Gastroesophageal sphincter (tissue), 4 donors: ENCODE measurements at regions not wholly inside any gene's neighbourhood (a gene's known extent, or its start where the extent isn't known, plus 50 kb on each side); places are given as distances from the start of the nearest gene placed in this dataset.

ENCODE experiments used
- ATAC-seq: fragments of 150-250 bp; one replicate; pipeline ENCODE4 v1.9.1; 2016; ENCODE audit warnings: mild to moderate bottlenecking, moderate library complexity
- H3K27ac ChIP-seq, 4 donors: fragments of 200-600 bp; sonication (generic) in 3 of 4; 1 replicate in 3 of 4; 2 replicates in 1 of 4; pipeline ENCODE4 v1.5.1; 2016 to 2019
- H3K27me3 ChIP-seq: fragments of 200-600 bp; sonication (generic); one replicate; pipeline ENCODE4 v1.5.1; 2019
- H3K36me3 ChIP-seq, 2 donors: fragments of 200-600 bp; sonication (generic); one replicate each; pipeline ENCODE4 v1.5.1; 2019; ENCODE audit warnings: control low read depth in 1 of 2
- H3K4me1 ChIP-seq, 3 donors: fragments of 200-600 bp; sonication (generic); 1 replicate in 2 of 3; 2 replicates in 1 of 3; pipeline ENCODE4 v1.5.1; 2016 to 2019; ENCODE audit warnings: control low read depth in 2 of 3
- H3K4me3 ChIP-seq, 2 donors: fragments of 200-600 bp; sonication (generic); one replicate each; pipeline ENCODE4 v1.5.1; 2019; ENCODE audit warnings: mild to moderate bottlenecking in 1 of 2, moderate library complexity in 1 of 2
- H3K9me3 ChIP-seq, 3 donors: fragments of 200-600 bp; sonication (generic); one replicate each; pipeline ENCODE4 v1.5.1; 2017 to 2019; ENCODE audit warnings: control low read depth in 2 of 3
- CTCF ChIP-seq, 4 experiments: fragments of 200-600 bp in 2 of 4; fragments of 450-650 bp in 2 of 4; sonication (generic) in 1 of 4; IDR thresholded peaks; one replicate each; pipeline ENCODE4 v1.5.1; 2017 to 2019; ENCODE audit warnings: antibody characterized with exemption in 4 of 4, mild to moderate bottlenecking in 2 of 4, moderate library complexity in 2 of 4
- EP300 ChIP-seq: sonication (generic); formaldehyde crosslinking; IDR thresholded peaks from one replicate; pipeline ENCODE4 v1.6.1; 2017; ENCODE audit warnings: antibody characterized with exemption, mild to moderate bottlenecking
- POLR2A ChIP-seq, 2 donors: fragments of 450-650 bp; IDR thresholded peaks; one replicate each; pipeline ENCODE4 v1.6.1; 2017; ENCODE audit warnings: antibody characterized with exemption in 2 of 2, mild to moderate bottlenecking in 2 of 2, moderate library complexity in 1 of 2
- POLR2AphosphoS5 ChIP-seq: sonication (generic); formaldehyde crosslinking; IDR thresholded peaks from one replicate; pipeline ENCODE4 v1.6.1; 2017; ENCODE audit warnings: antibody characterized with exemption
- WGBS, 2 donors: methylation state at CpG; one replicate each; pipeline ENCODE4 v1.1.5; 2018; ENCODE audit warnings: low coverage in 1 of 2; 5-methylcytosine and 5-hydroxymethylcytosine counted together

GRCh38 chr3:11919390-11919789 is 72.7 kb upstream of the TAMM41 start:
- ATAC-seq: no peak

GRCh38 chr3:11924518-11924917 is 77.8 kb upstream of the TAMM41 start:
- Histone ChIP-seq H3K27ac (no peak overlapping the region), H3K36me3 (no peaks in the 10 kb centered on the region), H3K4me3 (no peak overlapping the region), H3K9me3 (no peaks in the 10 kb centered on the region), H3K27me3 (no peaks in the 10 kb centered on the region), H3K4me1 (no peaks in the 10 kb centered on the region)
- ATAC-seq: no peak
- TF ChIP-seq CTCF (IDR thresholded peaks at IDR 0.05): no peak
- no peak for TF ChIP-seq POLR2A (IDR thresholded peaks at IDR 0.05)
- TF ChIP-seq POLR2AphosphoS5: no peak
- no peak for TF ChIP-seq EP300
- 37 to 86% methylated on average over 1 to 2 of the region's 2 CpGs for WGBS, 2 donors

More at GRCh38 chr3:11919390-11919789, 72.7 kb upstream of the TAMM41 start:
- Histone ChIP-seq H3K9me3 (no peaks in the 10 kb centered on the region), H3K4me3 (no peak overlapping the region), H3K27me3 (no peaks in the 10 kb centered on the region), H3K4me1 (no peaks in the 10 kb centered on the region), H3K27ac (no peak overlapping the region), H3K36me3 (no peaks in the 10 kb centered on the region)
- WGBS, 2 donors: 10 to 34% methylated on average over 2 to 7 of the region's 7 CpGs
- TF ChIP-seq POLR2A (IDR thresholded peaks at IDR 0.05) (no peak), POLR2AphosphoS5 (no peak), EP300 (no peak), CTCF (IDR thresholded peaks at IDR 0.05) (no peak)

GRCh38 chr3:11928381-11928780 is 75.8 kb upstream of the SYN2 start:
- H3K36me3 ChIP-seq: no peaks in the 10 kb centered on the region
- WGBS, 2 donors: 84 to 86% methylated on average over 3 of the region's 3 CpGs
- no peaks in the 10 kb centered on the region for H3K27me3 ChIP-seq
- H3K4me3 ChIP-seq: no peak overlapping the region
- H3K27ac ChIP-seq: no peak overlapping the region
- no peak for TF ChIP-seq POLR2AphosphoS5
- TF ChIP-seq POLR2A (IDR thresholded peaks at IDR 0.05): no peak
- TF ChIP-seq CTCF (IDR thresholded peaks at IDR 0.05): no peak
- no peak for TF ChIP-seq EP300
- no peaks in the 10 kb centered on the region for H3K9me3 ChIP-seq
- no peaks in the 10 kb centered on the region for H3K4me1 ChIP-seq
- no peak for ATAC-seq

GRCh38 chr3:11929531-11929930 is 74.7 kb upstream of the SYN2 start:
- Histone ChIP-seq H3K4me3 (no peak overlapping the region), H3K4me1 (no peaks in the 10 kb centered on the region), H3K27me3 (peaks cover 4% of the 10 kb centered on the region), H3K27ac (no peak overlapping the region), H3K36me3 (no peaks in the 10 kb centered on the region), H3K9me3 (no peaks in the 10 kb centered on the region)
- TF ChIP-seq CTCF (IDR thresholded peaks at IDR 0.05): no peak
- TF ChIP-seq POLR2A (IDR thresholded peaks at IDR 0.05): no peak
- no peak for TF ChIP-seq EP300
- TF ChIP-seq POLR2AphosphoS5: no peak
- ATAC-seq: no peak
- WGBS, 2 donors: 60 to 83% methylated on average over 1 to 3 of the region's 4 CpGs

- no peak overlapping the region for H3K4me3 ChIP-seq
- H3K4me1 ChIP-seq: no peaks in the 10 kb centered on the region
- H3K9me3 ChIP-seq: no peaks in the 10 kb centered on the region
- H3K27me3 ChIP-seq: peaks cover 4% of the 10 kb centered on the region
- H3K27ac ChIP-seq: no peak overlapping the region
- 29 to 86% methylated on average over 1 to 9 of the region's 10 CpGs for WGBS, 2 donors
- H3K36me3 ChIP-seq: no peaks in the 10 kb centered on the region
- no peak for ATAC-seq
- no peak for TF ChIP-seq POLR2AphosphoS5
- no peak for TF ChIP-seq POLR2A (IDR thresholded peaks at IDR 0.05)
- TF ChIP-seq CTCF (IDR thresholded peaks at IDR 0.05): no peak
- TF ChIP-seq EP300: no peak
Observed at GRCh38 chr3:11930084-11930483, 74.1 kb upstream of the SYN2 start.
